HG03558 (cell line): ENCODE measurements at regions not wholly inside any gene's neighbourhood (a gene's known extent, or its start where the extent isn't known, plus 50 kb on each side); places are given as distances from the start of the nearest gene placed in this dataset.

Experiments
- ATAC-seq: cut with Tn5 transposase; IDR thresholded peaks from one replicate; pipeline ENCODE4 v1.9.1; 2021; ENCODE audit warnings: moderate number of reproducible peaks; ENCODE audit not compliant: unreplicated experiment; ENCODE audit errors: extremely low read depth

GRCh38 chr12:28807535-28807934 is 341.5 kb upstream of the FAR2 start:
- ATAC-seq = no peak

- ATAC-seq = no peak
Observed at GRCh38 chr12:28811457-28811856, 337.6 kb upstream of the FAR2 start.

GRCh38 chr12:28814246-28814645 is 334.8 kb upstream of the FAR2 start:
- ATAC-seq = no peak

GRCh38 chr12:28817524-28817923 is 331.6 kb upstream of the FAR2 start:
- ATAC-seq = no peak

GRCh38 chr12:28824193-28824846 is 324.8 kb upstream of the FAR2 start:
- no peak for ATAC-seq

- ATAC-seq = no peak
Observed at GRCh38 chr12:28824849-28825248, 324.2 kb upstream of the FAR2 start.

GRCh38 chr12:28826766-28827165 is 322.3 kb upstream of the FAR2 start:
- ATAC-seq = no peak

GRCh38 chr12:28827861-28828260 is 321.2 kb upstream of the FAR2 start:
- ATAC-seq = no peak

GRCh38 chr12:28828318-28828717 is 320.8 kb upstream of the FAR2 start:
- no peak for ATAC-seq

GRCh38 chr12:28830491-28830890 is 318.6 kb upstream of the FAR2 start:
- ATAC-seq = no peak

- no peak for ATAC-seq
Observed at GRCh38 chr12:28844718-28845117, 304.4 kb upstream of the FAR2 start.

- no peak for ATAC-seq
Observed at GRCh38 chr12:28851781-28852180, 297.3 kb upstream of the FAR2 start.

- ATAC-seq = no peak
Observed at GRCh38 chr12:28855761-28856310, 293.2 kb upstream of the FAR2 start.

- no peak for ATAC-seq
Observed at GRCh38 chr12:28857369-28857768, 291.7 kb upstream of the FAR2 start.

GRCh38 chr12:28859551-28859950 is 289.5 kb upstream of the FAR2 start:
- ATAC-seq = no peak

- no peak for ATAC-seq
Observed at GRCh38 chr12:28865776-28866175, 283.3 kb upstream of the FAR2 start.

GRCh38 chr12:28866296-28866695 is 282.8 kb upstream of the FAR2 start:
- ATAC-seq = no peak

GRCh38 chr12:28866715-28867503 is 282.2 kb upstream of the FAR2 start:
- no peak for ATAC-seq

GRCh38 chr12:28868414-28868813 is 280.7 kb upstream of the FAR2 start:
- ATAC-seq = no peak

GRCh38 chr12:28869197-28869596 is 279.9 kb upstream of the FAR2 start:
- ATAC-seq = no peak

GRCh38 chr12:28870839-28871440 is 278.1 kb upstream of the FAR2 start:
- ATAC-seq = no peak
